ENCODE measurements at regions not wholly inside any gene's neighbourhood (a gene's known extent, or its start where the extent isn't known, plus 50 kb on each side); places are given as distances from the start of the nearest gene placed in this dataset.

DNA sequence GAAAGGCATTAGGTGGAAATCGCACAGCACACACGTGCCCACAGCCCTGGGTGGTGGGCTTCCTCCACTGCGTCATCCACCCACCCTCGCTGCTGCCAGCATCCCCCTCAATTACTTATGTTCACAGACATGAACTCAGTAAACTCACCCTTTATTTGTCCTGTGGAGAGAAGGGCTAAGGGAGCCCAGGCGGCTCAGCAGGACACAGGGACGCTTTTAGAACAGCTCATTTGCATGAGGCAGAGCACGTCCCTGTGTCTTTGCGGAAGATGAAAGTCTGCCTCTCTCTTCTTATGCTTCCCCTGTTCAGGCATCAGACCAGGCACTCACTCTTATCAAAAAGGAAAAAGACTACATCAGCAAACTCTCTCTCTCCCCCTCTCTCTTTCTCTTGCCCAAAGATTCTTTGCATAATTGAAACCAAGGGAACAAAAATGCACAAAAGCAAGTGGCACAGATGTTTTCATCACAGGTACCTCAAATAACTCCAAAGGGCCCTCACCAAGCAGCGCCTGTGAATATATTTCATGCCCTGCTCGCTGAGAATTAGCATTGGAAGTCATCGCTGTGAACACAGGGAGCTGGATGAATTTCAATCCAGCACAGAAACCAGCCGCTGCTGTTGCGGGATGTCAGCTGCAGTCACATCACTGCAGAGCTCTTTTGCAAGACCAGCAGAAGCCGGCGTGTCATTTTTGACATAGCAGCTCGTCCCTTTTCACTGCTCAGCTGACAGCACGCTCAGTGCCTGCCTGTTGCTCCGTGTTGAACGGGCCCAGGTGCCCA is 376.3 kb upstream of the MYT1L start:
- H3K9me3 Mint-ChIP-seq, result no peaks in the 10 kb centered on the region
- no peak overlapping the region for H3K4me3 Mint-ChIP-seq
- peaks cover 10% of the 10 kb centered on the region for H3K27me3 Mint-ChIP-seq (ENCODE audit: low read depth)
- no peak overlapping the region for H3K27ac Mint-ChIP-seq (ENCODE audit: unreplicated experiment)
- no peaks in the 10 kb centered on the region for H3K36me3 Mint-ChIP-seq (ENCODE audit: low read depth)
- TF ChIP-seq, protein P1, sequence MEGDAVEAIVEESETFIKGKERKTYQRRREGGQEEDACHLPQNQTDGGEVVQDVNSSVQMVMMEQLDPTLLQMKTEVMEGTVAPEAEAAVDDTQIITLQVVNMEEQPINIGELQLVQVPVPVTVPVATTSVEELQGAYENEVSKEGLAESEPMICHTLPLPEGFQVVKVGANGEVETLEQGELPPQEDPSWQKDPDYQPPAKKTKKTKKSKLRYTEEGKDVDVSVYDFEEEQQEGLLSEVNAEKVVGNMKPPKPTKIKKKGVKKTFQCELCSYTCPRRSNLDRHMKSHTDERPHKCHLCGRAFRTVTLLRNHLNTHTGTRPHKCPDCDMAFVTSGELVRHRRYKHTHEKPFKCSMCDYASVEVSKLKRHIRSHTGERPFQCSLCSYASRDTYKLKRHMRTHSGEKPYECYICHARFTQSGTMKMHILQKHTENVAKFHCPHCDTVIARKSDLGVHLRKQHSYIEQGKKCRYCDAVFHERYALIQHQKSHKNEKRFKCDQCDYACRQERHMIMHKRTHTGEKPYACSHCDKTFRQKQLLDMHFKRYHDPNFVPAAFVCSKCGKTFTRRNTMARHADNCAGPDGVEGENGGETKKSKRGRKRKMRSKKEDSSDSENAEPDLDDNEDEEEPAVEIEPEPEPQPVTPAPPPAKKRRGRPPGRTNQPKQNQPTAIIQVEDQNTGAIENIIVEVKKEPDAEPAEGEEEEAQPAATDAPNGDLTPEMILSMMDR (conservative IDR thresholded peaks at IDR 0.05), result no peak
- H3K4me1 Mint-ChIP-seq, result peaks cover 26% of the 10 kb centered on the region
- no peak for DNase-seq (ENCODE audit: low read depth, low spot score)

- peaks cover 26% of the 10 kb centered on the region for H3K4me1 Mint-ChIP-seq
- H3K9me3 Mint-ChIP-seq, result no peaks in the 10 kb centered on the region
- H3K27me3 Mint-ChIP-seq (ENCODE audit: low read depth), result peaks cover 3% of the 10 kb centered on the region
- H3K4me3 Mint-ChIP-seq, result no peak overlapping the region
- no peaks in the 10 kb centered on the region for H3K36me3 Mint-ChIP-seq (ENCODE audit: low read depth)
- TF ChIP-seq, protein P1 (conservative IDR thresholded peaks at IDR 0.05), result no peak
- H3K27ac Mint-ChIP-seq (ENCODE audit: unreplicated experiment), result peak overlapping the region; percentile 67
- no peak for DNase-seq (ENCODE audit: low read depth, low spot score)
Measured at GRCh38 chr2:2706306-2706705, 375.2 kb upstream of the MYT1L start.

DNA sequence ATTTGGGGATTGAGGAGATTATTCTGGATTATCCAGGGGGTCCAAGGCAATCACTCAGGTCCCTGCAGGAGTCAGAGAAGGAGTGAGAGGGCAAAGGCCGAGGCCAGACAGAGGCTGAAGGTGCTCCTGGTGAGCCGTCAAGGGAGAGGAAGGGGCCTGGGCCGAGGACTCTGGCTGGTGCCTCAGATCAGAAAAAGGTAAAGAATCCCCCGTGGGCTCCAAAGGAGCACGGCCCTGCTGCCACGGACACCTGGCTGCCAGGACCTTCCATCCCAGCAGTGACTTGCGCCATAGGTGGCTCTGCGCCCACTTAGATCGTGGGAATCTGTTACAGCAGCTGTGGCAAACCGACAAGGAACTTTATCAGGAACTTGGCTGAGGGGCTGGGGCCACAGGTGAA is 374.8 kb upstream of the MYT1L start:
- H3K4me3 Mint-ChIP-seq, result no peak overlapping the region
- no peak overlapping the region for H3K27ac Mint-ChIP-seq (ENCODE audit: unreplicated experiment)
- peaks cover 26% of the 10 kb centered on the region for H3K4me1 Mint-ChIP-seq
- H3K9me3 Mint-ChIP-seq, result no peaks in the 10 kb centered on the region
- no peak for DNase-seq (ENCODE audit: low read depth, low spot score)
- H3K27me3 Mint-ChIP-seq (ENCODE audit: low read depth), result peaks cover 3% of the 10 kb centered on the region
- H3K36me3 Mint-ChIP-seq (ENCODE audit: low read depth), result no peaks in the 10 kb centered on the region
- TF ChIP-seq, protein P1 (conservative IDR thresholded peaks at IDR 0.05), result no peak

GRCh38 chr2:2704428-2705090 is 373.5 kb upstream of the MYT1L start:
- peaks cover 34% of the 10 kb centered on the region for H3K4me1 Mint-ChIP-seq

DNA sequence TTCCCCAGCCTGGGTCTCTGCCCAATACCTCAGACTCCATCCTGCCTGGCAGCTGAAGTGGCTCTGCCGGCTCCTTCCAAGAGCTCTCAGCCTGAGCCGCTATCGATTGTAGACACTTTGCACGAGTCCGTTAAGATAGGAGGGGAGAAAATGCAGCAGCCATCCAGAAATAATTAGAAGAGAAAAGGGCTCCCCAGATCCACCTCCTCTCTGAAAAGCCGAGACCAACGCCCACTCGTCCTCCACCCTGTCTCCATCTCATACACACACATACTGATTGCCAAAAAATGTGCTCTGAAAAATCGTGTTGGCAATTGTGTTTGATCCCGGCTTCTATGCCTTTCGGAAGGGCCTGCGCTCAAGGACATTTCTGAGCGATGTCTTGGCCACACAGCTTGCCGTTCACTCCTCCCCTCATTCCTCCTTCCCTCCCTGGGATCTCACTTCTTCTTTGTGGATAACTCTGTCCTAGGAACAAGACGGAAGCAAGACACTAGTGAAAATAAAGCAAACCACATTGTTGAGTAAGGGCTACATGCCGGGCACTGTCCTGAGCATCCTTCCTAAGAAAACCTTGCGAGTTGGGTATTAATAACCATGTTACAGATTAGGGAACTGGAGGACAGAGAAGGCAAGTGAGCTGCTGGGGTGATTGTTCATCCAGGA is 372.8 kb upstream of the MYT1L start:
- Mint-ChIP-seq H3K9me3 (no peaks in the 10 kb centered on the region), H3K27me3 (ENCODE audit: low read depth) (peaks cover 3% of the 10 kb centered on the region), H3K36me3 (ENCODE audit: low read depth) (no peaks in the 10 kb centered on the region), H3K4me3 (no peak overlapping the region), H3K4me1 (peaks cover 40% of the 10 kb centered on the region), H3K27ac (ENCODE audit: unreplicated experiment) (no peak overlapping the region)
- TF ChIP-seq, protein P1 (conservative IDR thresholded peaks at IDR 0.05), result no peak
- DNase-seq (ENCODE audit: low read depth, low spot score), result no peak

More at GRCh38 chr2:2704428-2705090, 373.5 kb upstream of the MYT1L start:
- Mint-ChIP-seq H3K27me3 (ENCODE audit: low read depth) (peaks cover 3% of the 10 kb centered on the region), H3K36me3 (ENCODE audit: low read depth) (no peaks in the 10 kb centered on the region), H3K9me3 (no peaks in the 10 kb centered on the region), H3K27ac (ENCODE audit: unreplicated experiment) (no peak overlapping the region), H3K4me3 (no peak overlapping the region)
- DNase-seq (ENCODE audit: low read depth, low spot score), result no peak
- TF ChIP-seq, protein P1 (conservative IDR thresholded peaks at IDR 0.05), result no peak
